LHCN-M2 (cell line): ENCODE measurements at regions not wholly inside any gene's neighbourhood (a gene's known extent, or its start where the extent isn't known, plus 50 kb on each side); places are given as distances from the start of the nearest gene placed in this dataset.

Experiments
- DNase-seq: peaks from one replicate; pipeline ENCODE4 v3.0.0-alpha.2; 2012; ENCODE audit warnings: low read depth

- no peak for DNase-seq
These were observed 199.3 kb upstream of the ZC3H12A start for GRCh38 chr1:37274938-37275631.

GRCh38 chr1:37277366-37277765, 197.0 kb upstream of the ZC3H12A start:
- DNase-seq = no peak

DNA sequence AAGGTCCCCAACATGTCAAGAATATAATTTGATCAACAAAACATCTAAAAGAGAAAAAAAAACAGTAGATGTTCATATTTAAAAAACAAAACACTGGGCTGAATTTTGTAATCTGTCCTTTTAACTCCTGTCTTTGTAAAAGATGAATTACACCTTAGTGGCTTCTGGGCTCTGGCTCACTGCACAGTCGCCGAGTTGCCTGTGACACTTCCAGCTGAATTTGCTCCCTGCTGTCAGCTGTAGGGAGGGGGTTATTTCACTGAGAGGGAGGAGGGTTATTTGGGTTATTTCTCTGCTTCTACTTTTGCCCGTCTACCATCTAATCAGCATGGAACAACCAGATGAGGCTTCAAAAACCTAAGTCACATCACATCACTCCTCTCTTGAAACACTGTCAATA, 193.0 kb upstream of the ZC3H12A start:
- no peak for DNase-seq

DNA sequence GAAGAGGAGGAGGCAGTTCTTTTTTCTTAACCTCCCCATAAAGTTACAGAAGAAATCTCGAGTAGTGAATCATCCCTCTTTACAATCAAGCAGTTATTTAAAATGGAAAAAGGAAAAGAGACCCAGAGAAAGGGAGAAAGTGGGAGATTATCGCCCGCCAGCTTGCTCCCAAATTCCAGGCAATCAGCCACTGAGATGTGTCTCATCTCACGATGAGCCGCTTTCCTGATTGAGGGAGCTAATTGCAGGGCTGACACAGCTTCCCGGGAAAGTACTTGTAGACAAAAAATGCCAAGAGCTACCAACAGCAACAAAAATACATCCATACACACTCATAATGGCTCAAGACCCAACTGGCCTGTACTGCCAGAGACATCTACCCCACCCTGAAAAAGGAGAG, 191.6 kb upstream of the ZC3H12A start:
- DNase-seq = no peak

DNA sequence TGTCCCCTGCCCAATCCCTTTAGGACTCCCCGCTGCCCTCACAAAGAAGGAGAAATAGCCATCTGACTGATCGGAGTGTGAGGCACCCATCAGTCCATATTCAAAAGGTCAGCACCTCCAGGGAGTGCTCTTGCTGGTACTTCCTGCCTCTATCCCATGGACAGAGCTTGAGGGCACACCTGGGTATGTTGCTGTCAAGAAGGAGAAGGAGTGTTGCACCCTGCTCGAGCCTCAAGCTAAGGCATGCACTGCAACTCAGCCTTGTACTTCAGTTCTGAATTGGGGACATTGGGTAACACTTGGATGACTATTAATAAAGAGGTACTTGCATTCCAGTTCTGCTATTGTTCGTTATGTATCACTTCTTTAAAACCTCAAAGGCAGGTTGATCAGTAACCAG, 190.3 kb upstream of the ZC3H12A start:
- no peak for DNase-seq

DNA sequence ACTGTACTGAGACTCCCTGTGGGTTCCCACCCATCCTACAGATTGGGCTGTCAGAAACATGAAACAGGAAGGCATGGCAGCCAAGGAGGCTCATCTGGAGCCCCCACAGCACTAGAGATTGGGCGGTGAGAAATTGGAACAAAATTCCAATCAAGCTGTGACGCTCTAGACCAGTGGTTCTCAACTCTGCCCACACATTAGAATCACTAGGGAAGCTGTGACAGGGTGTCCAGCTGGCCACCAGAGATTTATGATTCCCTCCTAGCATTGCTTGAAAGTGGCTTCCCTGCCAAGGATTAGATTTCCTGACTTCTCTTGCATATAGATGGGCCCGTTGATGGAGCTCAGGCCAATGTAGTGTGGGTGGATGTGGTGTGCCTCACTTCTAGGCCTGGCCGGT, 187.5 kb upstream of the ZC3H12A start:
- DNase-seq = no peak

GRCh38 chr1:37288900-37289299, 185.5 kb upstream of the ZC3H12A start:
- DNase-seq = no peak

DNA sequence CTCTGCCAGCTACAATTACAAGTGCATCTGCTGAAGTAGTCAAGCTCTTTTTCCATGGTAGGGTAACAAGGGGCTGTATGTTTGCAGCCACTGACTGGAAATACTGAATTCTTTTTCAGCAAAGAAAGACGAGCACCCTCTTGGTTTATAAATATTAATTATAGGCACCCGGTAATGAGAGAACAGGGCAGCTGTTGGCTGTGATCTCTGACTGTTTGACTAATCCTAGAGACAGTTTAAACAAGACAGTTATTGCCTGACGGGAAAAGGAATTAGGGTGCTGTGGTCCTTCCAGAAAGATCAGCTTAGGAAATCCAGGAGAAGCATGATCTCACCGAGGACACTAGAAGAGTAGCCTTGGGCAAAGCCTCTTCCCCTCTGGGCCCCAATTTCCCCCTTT, 183.7 kb upstream of the ZC3H12A start:
- DNase-seq = no peak

GRCh38 chr1:37292789-37293188, 181.6 kb upstream of the ZC3H12A start:
- no peak for DNase-seq

GRCh38 chr1:37294096-37294495, 180.3 kb upstream of the ZC3H12A start:
- no peak for DNase-seq

- no peak for DNase-seq
These were observed 179.9 kb upstream of the ZC3H12A start for GRCh38 chr1:37294529-37294928.

DNA sequence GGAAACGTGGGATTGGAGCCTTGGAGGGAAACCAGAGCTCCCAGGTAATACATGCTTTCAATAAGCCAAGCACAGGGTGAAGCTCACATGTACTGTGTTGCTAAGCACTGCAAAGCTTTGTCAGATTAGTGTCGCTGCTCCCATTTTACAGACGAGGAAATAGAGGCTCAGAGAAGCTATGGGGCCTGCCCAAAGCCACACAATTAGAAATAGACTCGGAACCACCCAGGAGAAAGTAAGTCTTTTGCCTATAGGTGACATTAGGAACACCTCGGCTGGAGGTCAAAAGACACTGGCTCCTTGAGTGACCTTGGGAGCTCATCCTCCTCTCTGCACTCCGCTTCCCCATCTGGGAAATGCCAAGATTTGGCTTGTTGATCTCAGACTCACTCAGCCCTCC, 175.6 kb upstream of the ZC3H12A start:
- DNase-seq = no peak

DNA sequence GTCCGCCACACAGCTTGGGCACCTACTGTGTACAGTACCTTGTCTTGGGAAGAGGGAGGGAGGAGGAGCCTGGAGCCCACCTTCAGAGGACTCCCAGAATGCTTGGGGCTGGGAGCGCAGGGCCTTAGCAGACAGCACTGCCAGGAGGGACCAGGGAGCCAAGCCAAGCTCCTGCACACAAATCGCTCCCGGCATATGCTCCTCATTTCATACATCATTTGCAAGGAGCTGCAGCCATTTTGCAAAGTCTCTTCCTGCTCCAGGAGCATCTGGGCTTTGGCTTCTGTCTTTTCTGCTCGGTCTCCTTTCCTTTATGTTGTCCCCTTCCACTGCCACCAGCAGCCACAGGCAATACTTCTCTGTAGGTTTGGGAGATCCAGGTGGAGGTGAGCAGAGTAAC, 175.2 kb upstream of the ZC3H12A start:
- DNase-seq = no peak

DNA sequence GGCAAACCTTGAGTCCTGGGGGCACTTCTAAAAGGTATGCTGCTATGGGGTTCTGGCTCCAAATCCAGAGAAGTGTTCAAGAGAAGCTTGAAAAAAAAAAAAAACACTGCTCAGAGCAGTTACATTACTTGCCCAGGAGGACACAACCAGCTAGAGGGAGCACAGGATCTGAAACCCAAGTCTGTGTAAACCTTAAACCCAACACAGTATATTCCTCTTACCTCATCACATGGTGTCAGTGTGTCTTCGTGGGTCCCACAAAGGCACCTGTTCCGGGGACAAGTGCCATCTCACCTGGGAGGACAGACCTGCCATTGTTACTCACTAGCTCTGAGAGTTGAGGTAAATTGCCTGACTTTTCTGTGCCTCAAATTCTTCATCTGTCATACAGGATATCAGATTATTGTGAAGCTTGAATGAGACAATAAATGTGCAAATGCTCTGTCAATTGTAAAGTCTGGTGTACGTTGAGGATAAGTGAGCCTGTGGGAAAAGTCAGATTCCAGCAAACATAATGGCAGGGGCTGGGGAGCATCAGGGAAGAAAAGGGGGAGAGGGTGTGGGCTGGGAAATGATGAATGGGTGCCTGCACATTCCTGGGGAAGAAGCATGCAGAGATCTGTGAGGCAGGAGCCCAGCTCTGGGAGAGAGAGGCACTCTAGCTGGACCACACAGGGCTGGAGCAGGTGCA, 170.4 kb upstream of the ZC3H12A start:
- DNase-seq = no peak

DNA sequence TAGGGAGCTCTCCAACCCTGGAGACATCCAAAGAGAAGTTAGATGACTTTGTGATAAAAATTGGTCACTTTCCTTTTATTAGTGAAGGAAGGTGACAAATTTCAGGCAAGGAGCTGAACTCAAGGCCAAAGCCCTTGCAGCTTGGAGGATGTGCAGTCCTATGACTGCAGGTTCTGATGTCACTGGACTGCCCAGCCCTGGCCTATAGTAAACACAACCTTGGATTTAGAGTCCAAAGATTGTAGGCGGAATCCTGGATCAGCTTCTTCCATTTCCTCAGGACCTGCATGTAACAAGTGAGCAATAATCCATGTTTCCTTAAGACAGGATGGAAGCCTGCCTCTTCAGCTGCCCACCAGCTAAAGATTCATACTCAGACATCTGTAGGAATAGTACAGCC, 169.3 kb upstream of the ZC3H12A start:
- no peak for DNase-seq

DNA sequence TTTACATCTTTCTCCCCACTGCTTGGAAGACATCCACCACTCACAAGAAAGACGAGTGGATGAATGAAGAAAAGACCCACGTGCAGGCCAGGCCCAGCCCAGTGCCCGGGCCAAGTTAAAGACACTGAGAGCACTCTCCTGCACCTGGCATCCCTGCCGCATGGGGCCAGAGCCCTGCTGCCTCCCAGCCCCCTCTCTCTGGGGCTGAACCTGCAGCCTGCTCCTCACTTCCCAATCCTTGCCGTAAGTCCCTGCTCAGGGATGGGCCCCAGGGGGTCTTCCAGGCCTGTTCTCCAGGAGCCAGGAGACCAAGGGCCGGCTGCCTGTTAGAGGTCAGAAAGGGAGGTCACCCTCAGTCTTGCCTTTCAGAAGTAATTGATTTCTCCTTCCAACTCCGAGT, 168.5 kb upstream of the ZC3H12A start:
- no peak for DNase-seq

- DNase-seq = no peak
These were observed 167.9 kb upstream of the ZC3H12A start for GRCh38 chr1:37306461-37306860.

DNA sequence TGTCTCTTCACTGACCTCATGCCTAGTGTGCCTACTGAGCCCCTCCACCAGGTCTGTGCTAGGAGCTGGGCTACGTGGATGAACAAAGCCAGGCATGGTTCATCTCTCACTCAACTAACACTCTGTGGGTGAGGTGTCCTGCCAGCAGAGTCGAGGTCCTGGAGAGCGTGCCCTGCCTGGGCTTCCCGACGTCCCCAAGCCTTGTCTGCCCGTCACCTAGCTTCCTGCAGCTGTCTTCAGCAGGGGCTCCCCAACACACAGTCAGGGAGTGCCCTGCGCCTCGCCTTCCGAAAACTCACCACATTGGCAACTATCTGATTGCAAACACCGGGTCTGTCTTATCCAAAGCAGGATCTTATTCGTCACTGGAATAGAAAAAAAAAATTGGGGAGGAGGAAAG, 167.5 kb upstream of the ZC3H12A start:
- no peak for DNase-seq

DNA sequence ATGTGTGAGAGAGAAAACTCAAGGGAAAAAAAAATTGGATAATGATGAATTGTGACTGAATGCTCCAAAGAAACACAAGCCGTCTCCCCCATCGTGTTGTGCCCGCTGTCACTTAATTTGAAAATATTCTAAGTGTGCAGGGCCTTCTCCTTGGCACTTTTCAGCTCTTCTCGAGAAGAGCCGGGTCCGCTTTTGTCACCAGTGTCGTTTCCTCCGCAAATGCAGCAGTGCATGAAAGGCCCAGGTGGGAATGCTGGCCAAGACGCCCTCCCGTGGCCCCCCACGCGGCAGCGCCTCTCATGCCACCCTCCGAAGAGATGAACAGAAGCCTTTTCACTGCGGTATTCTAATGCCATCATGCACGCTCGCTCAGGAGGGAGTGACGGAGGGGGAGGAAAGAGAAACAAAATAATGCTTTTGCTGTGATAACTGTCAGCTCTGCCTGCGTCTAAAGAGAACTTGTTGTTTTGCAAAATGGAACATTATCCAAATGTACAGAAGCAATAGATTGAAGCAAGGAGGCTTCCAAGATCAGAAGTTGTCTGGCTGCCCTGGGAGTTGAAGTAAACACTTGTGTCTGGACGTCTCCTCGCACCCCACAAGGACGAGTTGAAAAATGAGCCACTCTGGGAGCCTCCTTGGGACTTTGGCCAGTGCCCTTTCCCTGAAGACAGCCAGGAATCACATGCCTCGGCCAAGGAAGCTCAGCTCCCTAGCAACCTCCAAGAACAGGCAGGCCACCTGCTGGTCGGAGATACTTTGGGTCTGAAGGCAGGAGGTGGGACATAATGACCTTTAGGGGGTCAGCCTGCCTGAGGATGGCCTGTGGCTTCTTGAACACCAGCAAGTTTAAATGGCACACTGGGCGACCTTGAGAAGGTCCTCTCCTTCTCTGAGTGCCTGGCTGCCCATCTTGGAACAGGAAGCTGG, 166.1 kb upstream of the ZC3H12A start:
- DNase-seq = no peak

- no peak for DNase-seq
These were observed 164.8 kb upstream of the ZC3H12A start for GRCh38 chr1:37309574-37309973.

DNA sequence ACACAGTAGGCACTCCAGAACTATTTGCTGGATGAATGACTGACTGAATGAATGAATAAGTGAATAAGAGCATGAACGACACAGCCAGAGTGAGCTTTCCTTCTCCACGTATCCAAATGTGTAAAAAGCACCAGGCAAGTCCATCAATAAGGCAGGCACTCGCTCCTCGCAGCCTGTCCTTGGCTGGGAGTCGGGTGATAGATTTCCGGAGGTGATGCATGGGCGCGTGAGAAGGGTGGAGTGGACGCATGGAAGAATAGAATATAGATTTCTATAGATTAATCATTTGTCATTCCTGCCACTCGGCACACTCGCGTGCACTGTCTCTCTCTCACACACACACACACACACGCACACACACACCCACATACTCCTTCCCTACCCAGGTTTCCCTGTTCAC, 164.3 kb upstream of the ZC3H12A start:
- DNase-seq = no peak

- no peak for DNase-seq
These were observed 159.0 kb upstream of the ZC3H12A start for GRCh38 chr1:37315371-37315846.
